ENCODE measurements at regions not wholly inside any gene's neighbourhood (a gene's known extent, or its start where the extent isn't known, plus 50 kb on each side); places are given as distances from the start of the nearest gene placed in this dataset.

- Histone ChIP-seq H3K9ac (ENCODE audit: control insufficient read depth, insufficient read depth, low read length) (no peak overlapping the region), H3K4me2 (ENCODE audit: control insufficient read depth, insufficient read depth) (no peak overlapping the region), H3K27me3 (replicated peaks in 1 of 2; ENCODE audit: control insufficient read depth in 2 of 2, insufficient read depth in 2 of 2, low read length in 1 of 2) (no peaks in the 10 kb centered on the region; a peak in 2 of 4 replicates), H3K27ac (ENCODE audit: control insufficient read depth, insufficient read depth) (no peak overlapping the region), H3K36me3 (ENCODE audit: control insufficient read depth in 2 of 2, insufficient read depth in 2 of 2, low read length in 1 of 2) (no peaks in the 10 kb centered on the region), H3K79me2 (ENCODE audit: control insufficient read depth, insufficient read depth, low read length) (no peaks in the 10 kb centered on the region), H3K4me1 (ENCODE audit: control insufficient read depth, insufficient read depth, low read length) (no peaks in the 10 kb centered on the region), H3K4me3 (no peak overlapping the region), H3K9me3 (replicated peaks; ENCODE audit: control insufficient read depth, insufficient read depth, low read length) (no peaks in the 10 kb centered on the region), H2AFZ (ENCODE audit: control insufficient read depth, low read depth, low read length) (no peak overlapping the region), H4K20me1 (ENCODE audit: control insufficient read depth, insufficient read depth) (no peaks in the 10 kb centered on the region)
- RAD21 ChIA-PET (ENCODE audit: unreplicated experiment): no interaction called here
- WGBS (ENCODE audit: insufficient coverage, insufficient replicate concordance, low lambda C conversion rate, missing lambda C conversion rate): 15% methylated on average over 4 of the region's 4 CpGs
- BruUV-seq (replicated peaks): no TSS peak
- CTCF ChIA-PET: interaction anchor here (1.1 kb wide), 1 partner anchor 285 kb away, joined by 3 read pairs; no protein-coding TSS in a partner anchor
- in situ Hi-C loops (cut with MboI): no loop called here
- SMC1A ChIA-PET (ENCODE audit: uncharacterized antibody, unreplicated experiment): no interaction called here
- FAIRE-seq: no peak
- no peak for DNase-seq (ENCODE audit: low read depth, low spot score)
- ATAC-seq: no peak
- intact Hi-C loops (cut with micrococcal nuclease; ENCODE audit: unreplicated experiment): no loop called here
- POLR2A ChIA-PET: no interaction called here
- TF ChIP-seq ZNF24 (IDR thresholded peaks at IDR 0.05) (no peak), CHD4 (IDR thresholded peaks at IDR 0.05) (no peak), CUX1 (IDR thresholded peaks at IDR 0.05; ENCODE audit: insufficient replicate concordance, low read depth, low read length) (no peak), FOS (IDR thresholded peaks at IDR 0.05; ENCODE audit: borderline replicate concordance, extremely low read depth, insufficient read length) (no peak), CBX5 (IDR thresholded peaks at IDR 0.05; ENCODE audit: low read depth) (no peak), SIX5 (IDR thresholded peaks at IDR 0.05; ENCODE audit: low read depth, low read length, severe bottlenecking) (no peak), TAF1 (IDR thresholded peaks at IDR 0.05; ENCODE audit: borderline replicate concordance, low read depth, low read length) (no peak), KDM1A (IDR thresholded peaks at IDR 0.05; ENCODE audit: borderline replicate concordance) (no peak), KLF5 (IDR thresholded peaks at IDR 0.05; ENCODE audit: partially characterized antibody) (no peak), HSF1 (IDR thresholded peaks at IDR 0.05; ENCODE audit: low read depth, low read length) (no peak), NR2F1 (conservative IDR thresholded peaks at IDR 0.05) (no peak), USF2 (IDR thresholded peaks at IDR 0.05; ENCODE audit: borderline replicate concordance, low read depth, low read length) (no peak)
- TF ChIP-seq, protein P1, sequence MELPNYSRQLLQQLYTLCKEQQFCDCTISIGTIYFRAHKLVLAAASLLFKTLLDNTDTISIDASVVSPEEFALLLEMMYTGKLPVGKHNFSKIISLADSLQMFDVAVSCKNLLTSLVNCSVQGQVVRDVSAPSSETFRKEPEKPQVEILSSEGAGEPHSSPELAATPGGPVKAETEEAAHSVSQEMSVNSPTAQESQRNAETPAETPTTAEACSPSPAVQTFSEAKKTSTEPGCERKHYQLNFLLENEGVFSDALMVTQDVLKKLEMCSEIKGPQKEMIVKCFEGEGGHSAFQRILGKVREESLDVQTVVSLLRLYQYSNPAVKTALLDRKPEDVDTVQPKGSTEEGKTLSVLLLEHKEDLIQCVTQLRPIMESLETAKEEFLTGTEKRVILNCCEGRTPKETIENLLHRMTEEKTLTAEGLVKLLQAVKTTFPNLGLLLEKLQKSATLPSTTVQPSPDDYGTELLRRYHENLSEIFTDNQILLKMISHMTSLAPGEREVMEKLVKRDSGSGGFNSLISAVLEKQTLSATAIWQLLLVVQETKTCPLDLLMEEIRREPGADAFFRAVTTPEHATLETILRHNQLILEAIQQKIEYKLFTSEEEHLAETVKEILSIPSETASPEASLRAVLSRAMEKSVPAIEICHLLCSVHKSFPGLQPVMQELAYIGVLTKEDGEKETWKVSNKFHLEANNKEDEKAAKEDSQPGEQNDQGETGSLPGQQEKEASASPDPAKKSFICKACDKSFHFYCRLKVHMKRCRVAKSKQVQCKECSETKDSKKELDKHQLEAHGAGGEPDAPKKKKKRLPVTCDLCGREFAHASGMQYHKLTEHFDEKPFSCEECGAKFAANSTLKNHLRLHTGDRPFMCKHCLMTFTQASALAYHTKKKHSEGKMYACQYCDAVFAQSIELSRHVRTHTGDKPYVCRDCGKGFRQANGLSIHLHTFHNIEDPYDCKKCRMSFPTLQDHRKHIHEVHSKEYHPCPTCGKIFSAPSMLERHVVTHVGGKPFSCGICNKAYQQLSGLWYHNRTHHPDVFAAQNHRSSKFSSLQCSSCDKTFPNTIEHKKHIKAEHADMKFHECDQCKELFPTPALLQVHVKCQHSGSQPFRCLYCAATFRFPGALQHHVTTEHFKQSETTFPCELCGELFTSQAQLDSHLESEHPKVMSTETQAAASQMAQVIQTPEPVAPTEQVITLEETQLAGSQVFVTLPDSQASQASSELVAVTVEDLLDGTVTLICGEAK (IDR thresholded peaks at IDR 0.05; ENCODE audit: borderline replicate concordance): no peak
Measured at GRCh38 chr11:11077898-11078297, 220.0 kb upstream of the ZBED5 start.
